RWPE2 (cell line): ENCODE measurements at regions not wholly inside any gene's neighbourhood (a gene's known extent, or its start where the extent isn't known, plus 50 kb on each side); places are given as distances from the start of the nearest gene placed in this dataset.

Experiments
- ATAC-seq: fragments of 200-7000 bp; cut with Tn5 transposase; 3 replicates; pipeline ENCODE4 v1.9.1; 2021; ENCODE audit warnings: low read depth
- DNase-seq: peaks from one replicate; pipeline ENCODE4 v3.0.0-alpha.2; 2020; ENCODE audit warnings: low spot score
- H3K27ac ChIP-seq: fragments of 450-650 bp; 2 replicates; pipeline ENCODE4 v1.5.1; 2017; ENCODE audit warnings: mild to moderate bottlenecking; ENCODE audit not compliant: poor library complexity, severe bottlenecking
- H3K27me3 ChIP-seq: fragments of 250-450 bp; sonication (Bioruptor Pico); 2 replicates; pipeline ENCODE4 v1.5.1; 2021; ENCODE audit warnings: mild to moderate bottlenecking, moderate library complexity; ENCODE audit not compliant: insufficient read depth, poor library complexity, severe bottlenecking
- H3K36me3 ChIP-seq: fragments of 250-450 bp; sonication (Bioruptor Pico); 2 replicates; pipeline ENCODE4 v1.5.1; 2020; ENCODE audit warnings: low read depth, mild to moderate bottlenecking, moderate library complexity
- H3K4me1 ChIP-seq: fragments of 250-450 bp; sonication (Bioruptor Pico); 2 replicates; pipeline ENCODE4 v1.5.1; 2021; ENCODE audit warnings: mild to moderate bottlenecking, moderate library complexity; ENCODE audit not compliant: insufficient read depth, poor library complexity, severe bottlenecking
- H3K4me3 ChIP-seq: fragments of 250-450 bp; sonication (Bioruptor Pico); 2 replicates; pipeline ENCODE4 v1.5.1; 2021; ENCODE audit warnings: mild to moderate bottlenecking, moderate library complexity; ENCODE audit not compliant: severe bottlenecking
- H3K9me3 ChIP-seq: fragments of 250-450 bp; sonication (Bioruptor Pico); 2 replicates; pipeline ENCODE4 v1.5.1; 2021; ENCODE audit warnings: mild to moderate bottlenecking, moderate library complexity; ENCODE audit not compliant: severe bottlenecking
- TF ChIP-seq, protein P1 (sequence below): fragments of 450-650 bp; IDR thresholded peaks from one replicate; pipeline ENCODE4 v1.5.1; 2017; ENCODE audit warnings: mild to moderate bottlenecking, moderate library complexity; ENCODE audit not compliant: poor library complexity, severe bottlenecking

DNA sequence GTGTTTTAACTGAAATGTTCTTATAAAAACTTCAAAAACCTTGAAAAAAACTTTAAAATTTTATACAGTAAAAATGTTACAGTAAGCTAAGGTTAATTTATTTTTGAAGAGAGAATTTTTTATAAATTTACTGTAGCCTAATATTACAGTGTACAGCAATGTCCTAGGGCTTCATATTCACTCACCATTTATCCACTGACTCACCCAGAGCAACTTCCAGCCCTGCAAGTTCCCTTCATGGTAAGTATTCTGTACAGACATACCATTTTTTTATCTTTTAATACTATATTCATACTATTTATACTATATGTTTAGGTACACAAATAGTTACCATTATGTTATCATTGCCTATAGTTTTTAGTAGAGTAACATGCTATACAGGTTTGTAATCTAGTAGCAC is 396.7 kb upstream of the MMADHC start:
- no peak overlapping the region for H3K27ac ChIP-seq
- TF ChIP-seq, protein P1, sequence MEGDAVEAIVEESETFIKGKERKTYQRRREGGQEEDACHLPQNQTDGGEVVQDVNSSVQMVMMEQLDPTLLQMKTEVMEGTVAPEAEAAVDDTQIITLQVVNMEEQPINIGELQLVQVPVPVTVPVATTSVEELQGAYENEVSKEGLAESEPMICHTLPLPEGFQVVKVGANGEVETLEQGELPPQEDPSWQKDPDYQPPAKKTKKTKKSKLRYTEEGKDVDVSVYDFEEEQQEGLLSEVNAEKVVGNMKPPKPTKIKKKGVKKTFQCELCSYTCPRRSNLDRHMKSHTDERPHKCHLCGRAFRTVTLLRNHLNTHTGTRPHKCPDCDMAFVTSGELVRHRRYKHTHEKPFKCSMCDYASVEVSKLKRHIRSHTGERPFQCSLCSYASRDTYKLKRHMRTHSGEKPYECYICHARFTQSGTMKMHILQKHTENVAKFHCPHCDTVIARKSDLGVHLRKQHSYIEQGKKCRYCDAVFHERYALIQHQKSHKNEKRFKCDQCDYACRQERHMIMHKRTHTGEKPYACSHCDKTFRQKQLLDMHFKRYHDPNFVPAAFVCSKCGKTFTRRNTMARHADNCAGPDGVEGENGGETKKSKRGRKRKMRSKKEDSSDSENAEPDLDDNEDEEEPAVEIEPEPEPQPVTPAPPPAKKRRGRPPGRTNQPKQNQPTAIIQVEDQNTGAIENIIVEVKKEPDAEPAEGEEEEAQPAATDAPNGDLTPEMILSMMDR = no peak

GRCh38 chr2:149972066-149972465 is 384.5 kb upstream of the MMADHC start:
- ATAC-seq = no peak
- TF ChIP-seq, protein P1 = no peak
- Histone ChIP-seq H3K4me1 (no peaks in the 10 kb centered on the region), H3K9me3 (no peaks in the 10 kb centered on the region), H3K27ac (no peak overlapping the region), H3K36me3 (no peaks in the 10 kb centered on the region), H3K27me3 (no peaks in the 10 kb centered on the region), H3K4me3 (no peak overlapping the region)
- DNase-seq = no peak

More for the DNA sequence above, 396.7 kb upstream of the MMADHC start:
- H3K4me1 ChIP-seq = peaks cover 7% of the 10 kb centered on the region
- no peaks in the 10 kb centered on the region for H3K36me3 ChIP-seq
- no peaks in the 10 kb centered on the region for H3K9me3 ChIP-seq
- no peaks in the 10 kb centered on the region for H3K27me3 ChIP-seq
- no peak overlapping the region for H3K4me3 ChIP-seq
- DNase-seq = no peak
- ATAC-seq = no peak

DNA sequence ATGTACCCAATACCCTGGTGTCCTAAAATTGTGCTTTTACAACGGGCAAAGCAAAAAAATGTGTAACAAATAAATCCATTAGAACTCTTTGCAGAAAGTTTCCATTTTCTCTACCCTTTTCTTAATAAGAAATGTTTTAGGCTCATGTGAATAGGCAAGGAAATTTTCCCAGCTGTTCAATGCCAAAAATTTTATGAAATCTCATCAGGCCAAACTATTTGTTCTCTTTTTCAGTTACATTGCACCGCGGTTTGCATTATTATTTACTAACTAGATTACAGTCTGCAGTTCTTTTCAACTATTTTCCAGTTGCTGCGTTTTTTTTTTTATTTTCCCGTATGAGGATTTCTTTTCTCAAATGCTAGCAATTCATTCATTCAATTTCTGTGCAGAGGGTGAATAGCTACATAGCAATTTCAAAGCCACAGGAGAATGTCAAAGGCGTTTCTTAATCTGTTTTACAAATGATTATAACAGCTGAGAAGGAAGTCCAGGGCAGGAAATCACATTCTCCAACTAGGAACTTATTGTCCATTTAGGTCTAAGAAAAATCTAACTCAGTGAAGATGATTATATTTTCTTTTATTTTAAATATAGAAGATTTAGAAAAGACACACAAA is 367.5 kb upstream of the MMADHC start:
- DNase-seq (no peak), ATAC-seq (no peak)
- no peaks in the 10 kb centered on the region for H3K27me3 ChIP-seq
- no peaks in the 10 kb centered on the region for H3K36me3 ChIP-seq
- H3K9me3 ChIP-seq = no peaks in the 10 kb centered on the region
- TF ChIP-seq, protein P1 = no peak
- H3K27ac ChIP-seq = no peak overlapping the region
- no peaks in the 10 kb centered on the region for H3K4me1 ChIP-seq
- H3K4me3 ChIP-seq = no peak overlapping the region

GRCh38 chr2:149953627-149954026 is 366.1 kb upstream of the MMADHC start:
- H3K4me3 ChIP-seq = no peak overlapping the region
- no peaks in the 10 kb centered on the region for H3K36me3 ChIP-seq
- no peaks in the 10 kb centered on the region for H3K27me3 ChIP-seq
- TF ChIP-seq, protein P1 = no peak
- no peak overlapping the region for H3K27ac ChIP-seq
- DNase-seq = no peak
- H3K9me3 ChIP-seq = no peaks in the 10 kb centered on the region
- no peaks in the 10 kb centered on the region for H3K4me1 ChIP-seq
- ATAC-seq = no peak

- Histone ChIP-seq H3K9me3 (no peaks in the 10 kb centered on the region), H3K27me3 (no peaks in the 10 kb centered on the region), H3K4me1 (no peaks in the 10 kb centered on the region), H3K27ac (no peak overlapping the region), H3K4me3 (no peak overlapping the region), H3K36me3 (no peaks in the 10 kb centered on the region)
- DNase-seq (no peak), ATAC-seq (no peak)
- TF ChIP-seq, protein P1 = no peak
These were observed 343.9 kb upstream of the MMADHC start for GRCh38 chr2:149931486-149931885.
